ENCODE measurements at regions not wholly inside any gene's neighbourhood (a gene's known extent, or its start where the extent isn't known, plus 50 kb on each side); places are given as distances from the start of the nearest gene placed in this dataset.
A peak's percentile ranks its signal among the peaks of the same experiment; 100 is the strongest.

DNA sequence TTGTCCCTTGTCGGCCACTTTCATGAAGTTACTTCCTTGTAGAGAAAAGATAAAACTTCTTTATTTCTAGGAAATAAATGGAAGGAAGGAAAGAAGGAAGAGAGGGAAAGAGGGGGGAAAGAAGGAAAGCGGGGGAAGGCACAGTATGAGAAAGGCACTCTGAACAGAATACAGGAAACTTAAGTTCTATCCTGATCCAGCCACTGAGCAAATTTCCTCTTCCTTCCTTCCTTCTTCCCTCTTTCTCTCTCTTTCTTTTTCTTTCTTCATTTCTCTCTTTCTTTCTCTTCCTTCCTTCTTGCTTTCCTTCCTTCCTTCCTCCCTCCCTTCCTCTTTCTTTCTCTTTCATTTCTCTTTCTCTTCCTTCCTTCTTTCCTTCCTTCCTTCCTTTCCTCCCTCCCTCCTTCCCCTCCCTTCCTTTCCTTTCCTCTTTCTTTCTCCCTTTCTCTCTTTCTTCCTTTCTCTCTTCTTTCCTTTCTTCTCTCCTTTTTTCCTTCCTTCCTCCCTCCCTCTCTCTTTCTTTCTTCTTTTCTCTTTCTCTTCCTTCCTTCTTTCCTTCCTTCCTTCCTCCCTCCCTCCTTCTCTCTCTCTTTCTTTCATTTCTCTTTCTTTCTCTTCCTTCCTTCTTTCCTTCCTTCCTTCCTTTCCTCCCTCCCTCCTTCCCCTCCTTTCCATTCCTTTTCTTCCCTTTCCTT is 240.2 kb upstream of the BRINP1 start:
- DNase-seq, result no peak

DNA sequence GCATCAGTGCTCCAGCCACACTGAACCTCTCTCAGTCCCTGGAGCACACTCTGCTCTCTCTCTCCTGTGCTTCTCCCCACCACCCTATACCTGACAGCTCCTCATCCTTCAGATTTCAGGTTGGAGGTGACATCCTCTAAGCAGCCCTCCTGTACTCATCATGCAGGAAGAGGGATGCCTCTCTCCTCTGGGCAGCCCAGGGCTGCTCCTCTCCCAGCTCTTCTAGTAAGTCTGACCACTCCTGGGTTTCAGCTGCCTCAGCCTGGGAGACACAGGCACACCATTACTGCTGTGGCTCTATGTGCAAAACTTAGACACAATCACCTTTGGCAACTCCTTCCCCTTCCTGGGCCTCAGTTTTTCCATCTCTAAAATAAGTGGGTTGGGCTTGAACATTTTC is 232.4 kb upstream of the BRINP1 start:
- no peak for DNase-seq

DNA sequence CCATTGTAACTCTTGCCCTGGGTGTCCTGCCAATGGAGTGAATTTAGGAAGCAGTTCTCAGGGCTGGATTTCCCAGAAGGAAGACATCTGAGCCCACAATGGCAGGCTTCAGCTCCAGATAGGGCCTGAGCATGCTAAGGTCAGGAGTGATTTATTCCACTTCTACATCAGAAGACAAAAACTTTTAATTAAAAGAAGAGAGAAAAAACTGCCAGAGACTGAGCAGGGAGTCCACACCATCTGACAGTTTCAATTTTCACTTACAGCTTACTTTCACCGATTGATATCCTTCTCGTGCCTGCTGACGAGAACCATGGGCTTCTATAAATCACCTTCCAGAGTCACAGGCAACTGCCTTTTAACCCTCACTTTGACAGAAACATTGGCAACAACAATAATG is 228.3 kb upstream of the BRINP1 start:
- no peak for DNase-seq

DNA sequence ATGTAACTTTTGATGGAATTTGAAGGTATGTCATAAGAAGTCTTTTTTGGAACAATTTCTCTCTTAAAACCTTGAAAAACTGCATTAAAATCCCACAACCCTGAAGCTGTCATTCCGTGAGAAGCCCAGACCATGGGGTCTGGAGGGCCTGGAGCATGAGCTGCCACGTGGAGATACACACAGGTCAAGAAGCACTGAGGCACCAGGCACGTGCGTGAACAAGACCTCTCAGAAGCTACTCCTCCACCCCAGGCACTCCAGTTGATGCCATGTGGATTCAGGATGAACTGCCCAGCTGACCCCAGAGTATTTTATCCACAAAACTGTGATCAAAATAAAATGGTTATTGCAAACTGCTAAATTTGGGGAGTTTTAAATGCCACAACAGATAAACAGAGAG is 227.5 kb upstream of the BRINP1 start:
- no peak for DNase-seq

DNA sequence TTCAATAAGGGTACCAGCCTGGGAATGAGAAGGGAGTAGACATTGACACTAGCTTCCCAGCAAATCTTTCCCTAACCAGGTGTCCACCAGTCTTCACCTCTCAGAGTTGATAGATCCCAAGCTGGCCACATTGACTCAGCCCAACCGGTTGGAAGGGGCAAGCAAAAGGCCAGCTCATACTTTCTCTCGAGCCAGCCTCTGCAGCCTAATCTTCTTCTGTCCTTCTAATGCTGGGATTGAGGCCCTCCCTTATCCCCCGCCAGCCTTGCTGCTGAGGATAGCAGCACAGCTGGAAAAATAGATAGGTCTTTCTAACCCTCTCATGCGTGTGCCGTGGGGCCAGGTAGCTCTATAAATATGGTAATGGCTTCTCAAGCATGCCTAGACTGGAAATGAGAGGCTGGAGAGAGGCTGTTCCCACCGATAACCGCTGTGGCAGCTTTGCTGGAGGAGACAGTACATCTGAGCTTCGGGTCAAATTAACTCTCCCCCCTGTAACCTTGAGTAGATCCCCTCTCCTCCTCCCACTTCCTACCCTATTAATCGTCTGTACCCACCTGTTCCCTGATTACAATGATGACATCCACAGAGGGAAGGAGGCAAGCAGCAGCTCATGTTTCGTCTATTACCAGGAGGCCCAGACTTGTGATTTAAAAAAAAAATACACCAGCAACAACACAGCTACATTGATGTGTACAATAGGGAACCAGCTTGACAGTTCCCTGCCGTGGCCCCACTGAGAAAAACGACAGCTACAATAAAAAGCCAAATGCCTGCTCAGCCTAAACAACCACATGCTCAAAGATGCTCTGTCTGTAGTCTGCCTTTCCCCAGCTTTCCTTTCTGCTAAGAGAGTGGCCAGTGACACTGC is 219.9 kb upstream of the BRINP1 start:
- peak; percentile 38 to 85 (median 59) for DNase-seq

DNA sequence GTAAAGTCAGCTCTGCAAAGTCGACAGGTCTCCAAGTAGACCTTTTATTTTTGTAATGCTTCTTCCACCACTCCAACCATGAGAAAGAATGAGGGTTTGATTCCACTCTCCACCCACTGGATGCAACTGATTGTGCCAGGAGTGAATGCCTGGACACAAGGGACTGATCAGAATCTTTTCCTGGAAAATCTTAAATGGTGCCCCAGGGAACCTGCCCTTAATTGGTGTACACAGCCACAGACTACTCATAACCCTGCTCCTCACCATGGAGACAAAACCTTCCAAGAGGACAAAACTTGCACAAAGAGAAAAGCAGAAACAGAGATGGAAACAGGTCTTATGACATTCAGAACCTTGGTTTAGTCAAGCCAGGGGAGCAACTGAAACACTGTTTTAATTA is 208.6 kb upstream of the BRINP1 start:
- DNase-seq, result peak in 2 of 3 experiments; percentile 13 to 44

DNA sequence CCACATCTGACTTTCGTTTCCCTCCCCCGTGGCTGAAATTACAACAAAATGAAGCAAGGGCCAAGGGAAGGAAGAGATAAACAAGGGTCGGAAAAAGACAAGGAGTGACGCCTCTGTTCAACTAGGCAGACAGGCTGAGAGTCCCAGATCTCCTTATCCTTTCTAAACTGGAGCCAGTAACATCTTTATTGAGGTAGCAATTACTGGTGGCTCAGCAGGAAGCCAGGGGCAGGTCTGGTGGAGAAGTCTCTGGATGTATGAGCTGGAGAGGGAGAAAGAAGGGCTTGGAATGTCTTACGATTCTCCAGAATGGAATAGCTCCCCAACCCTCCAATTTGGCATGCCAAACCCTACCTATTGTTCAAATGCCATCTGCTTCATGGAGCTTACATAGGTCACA is 190.8 kb upstream of the BRINP1 start:
- no peak for DNase-seq

DNA sequence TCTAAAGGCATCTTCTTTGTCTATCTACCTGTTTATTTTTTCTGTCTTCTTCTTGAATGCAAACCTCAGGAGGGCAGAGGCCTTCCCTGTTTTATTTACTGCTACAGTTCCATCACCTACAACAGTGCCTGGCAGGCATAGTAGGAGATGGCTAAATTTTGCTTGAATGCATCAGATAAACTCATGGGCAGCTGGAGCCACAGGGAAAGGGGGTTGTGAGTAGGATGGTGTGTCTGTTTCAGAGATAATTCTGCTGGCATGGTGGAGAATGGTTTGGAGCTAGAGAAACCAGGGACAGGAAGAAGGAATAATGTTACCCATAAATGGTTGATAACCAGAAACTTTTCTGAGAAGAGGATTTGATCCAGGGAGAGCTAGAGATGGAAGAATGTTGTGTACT is 189.8 kb upstream of the BRINP1 start:
- DNase-seq, result no peak

DNA sequence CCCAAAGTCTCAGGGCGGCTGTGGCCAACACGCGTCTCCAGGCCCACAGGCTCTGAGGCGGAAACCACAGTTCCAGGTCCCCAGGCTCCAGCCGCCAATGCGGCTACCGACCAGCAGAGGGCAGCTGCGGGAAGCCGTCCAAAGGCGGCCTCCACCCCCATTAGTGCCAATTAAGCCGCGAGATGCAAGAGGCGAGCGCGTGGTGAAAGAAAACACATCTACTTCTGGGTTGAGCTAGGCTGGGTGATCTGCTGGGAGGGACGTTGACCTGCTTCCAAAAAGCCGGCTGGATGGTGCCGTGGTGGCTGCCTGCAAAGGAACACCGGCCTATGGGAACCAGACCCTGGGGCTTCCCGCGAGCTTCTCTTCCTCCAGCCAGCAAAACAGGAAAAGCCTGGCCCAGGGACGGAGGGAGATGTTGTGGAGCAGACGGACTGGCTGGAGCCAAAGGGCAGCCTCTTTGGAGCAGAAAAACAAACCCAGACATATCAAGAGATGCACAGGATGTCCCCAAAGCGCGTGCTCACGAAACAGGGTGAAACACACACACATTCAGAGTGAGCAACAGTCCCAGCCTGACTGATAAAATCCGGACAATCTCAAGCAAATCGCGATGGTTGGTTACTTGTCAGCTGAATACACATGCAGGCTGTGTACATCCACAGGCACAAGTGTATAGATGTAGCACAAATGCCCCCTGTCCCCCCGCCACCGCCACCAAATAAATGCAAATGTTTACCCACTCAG is 187.1 kb upstream of the BRINP1 start:
- peak; percentile 36 to 94 (median 88) for DNase-seq

DNA sequence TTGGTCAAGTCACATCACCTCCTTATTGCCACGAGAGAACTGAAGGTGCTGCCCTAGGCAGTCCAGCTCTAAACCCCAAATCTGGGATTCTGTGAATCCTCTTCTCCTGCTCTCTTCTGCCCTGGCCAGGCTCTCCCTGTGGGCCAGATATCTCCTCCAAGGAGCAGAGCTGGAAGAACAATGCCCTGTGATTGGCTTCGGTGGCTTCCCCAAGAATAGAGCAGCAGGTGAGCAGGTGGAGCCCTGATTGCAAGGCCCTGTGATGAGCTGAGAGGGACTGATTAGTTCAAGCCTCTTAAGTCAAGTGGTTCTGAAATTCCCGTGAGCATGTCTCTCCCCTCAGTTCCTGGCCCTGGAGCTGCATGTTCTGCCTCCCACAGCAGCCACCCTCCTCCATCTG is 175.3 kb upstream of the BRINP1 start:
- DNase-seq, result peak in 2 of 3 experiments; percentile 0 to 46

DNA sequence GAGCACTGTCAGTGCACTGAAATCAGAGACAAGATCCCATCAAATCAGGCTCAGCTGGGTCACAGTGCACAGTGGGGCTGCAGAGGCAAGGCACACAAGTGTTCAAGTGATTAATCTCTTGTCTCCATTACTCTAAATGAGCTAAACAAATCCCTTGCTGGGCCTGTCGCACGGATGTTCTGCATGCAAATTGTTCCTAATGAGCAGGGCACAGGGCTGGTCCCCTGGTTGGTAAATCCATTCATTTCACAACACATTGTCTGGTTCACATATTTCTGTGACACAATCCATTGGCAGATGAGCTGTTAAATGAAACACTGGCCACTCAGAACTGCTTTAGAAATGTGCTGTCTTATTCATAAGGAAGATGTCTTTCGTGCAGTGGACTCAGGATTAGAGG is 167.9 kb upstream of the BRINP1 start:
- no peak for DNase-seq

DNA sequence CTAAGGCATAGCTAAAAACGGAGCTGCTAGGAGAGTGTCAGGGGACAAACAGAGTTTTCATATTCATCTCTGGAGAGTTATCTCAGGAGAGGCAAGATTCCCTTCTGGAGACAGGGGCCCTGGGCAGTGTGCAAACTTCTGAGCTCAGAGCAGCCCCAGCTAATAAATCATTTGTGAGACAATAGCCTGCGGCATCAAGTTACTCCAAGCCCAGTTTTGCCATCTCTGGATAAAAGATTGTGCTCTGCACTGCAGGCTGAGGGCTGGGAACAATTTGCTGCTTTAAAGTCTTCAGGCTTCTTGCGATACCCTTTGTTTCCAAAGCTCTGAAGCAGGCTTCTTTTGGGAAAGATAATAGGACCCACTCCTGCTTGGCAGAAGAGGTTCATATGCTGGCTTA is 164.3 kb upstream of the BRINP1 start:
- peak; percentile 3 to 84 (median 68) for DNase-seq

DNA sequence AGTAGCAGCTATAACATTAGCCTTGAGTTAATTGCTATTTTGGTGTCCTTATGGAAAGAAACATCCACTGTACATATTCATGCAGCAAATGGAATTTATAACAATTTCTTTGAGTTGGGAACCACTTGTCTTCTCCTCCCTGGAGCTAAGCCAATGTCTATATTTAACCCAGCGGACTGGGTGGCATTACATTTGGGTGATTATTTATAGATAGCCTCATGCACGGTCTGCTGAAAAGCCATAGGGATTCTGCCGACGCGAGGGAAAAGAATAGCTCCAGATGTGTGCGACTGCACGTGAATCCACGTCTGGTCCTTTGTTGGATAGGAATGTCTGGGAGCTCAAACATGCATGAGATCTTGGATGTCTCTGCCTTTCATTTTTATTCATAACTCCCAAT is 157.5 kb upstream of the BRINP1 start:
- DNase-seq, result no peak

DNA sequence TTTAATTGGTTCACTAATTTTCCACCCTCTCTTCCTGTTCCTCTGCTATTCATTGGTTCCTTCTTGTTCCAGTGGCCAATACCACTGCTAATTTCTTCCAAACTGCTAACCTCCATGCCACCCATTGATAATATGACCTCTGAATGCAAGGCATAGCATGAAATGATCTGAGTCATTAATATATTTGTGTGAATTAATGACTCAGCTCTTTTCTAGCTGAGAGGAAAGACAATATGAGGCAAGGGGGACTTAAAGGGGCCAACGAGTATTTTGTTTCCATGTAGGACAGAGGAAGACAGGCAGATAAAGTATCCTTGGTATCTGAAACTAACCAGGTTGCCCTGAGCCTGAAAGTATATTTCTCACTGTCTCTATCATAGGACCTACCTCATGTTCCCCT is 154.3 kb upstream of the BRINP1 start:
- DNase-seq, result no peak

DNA sequence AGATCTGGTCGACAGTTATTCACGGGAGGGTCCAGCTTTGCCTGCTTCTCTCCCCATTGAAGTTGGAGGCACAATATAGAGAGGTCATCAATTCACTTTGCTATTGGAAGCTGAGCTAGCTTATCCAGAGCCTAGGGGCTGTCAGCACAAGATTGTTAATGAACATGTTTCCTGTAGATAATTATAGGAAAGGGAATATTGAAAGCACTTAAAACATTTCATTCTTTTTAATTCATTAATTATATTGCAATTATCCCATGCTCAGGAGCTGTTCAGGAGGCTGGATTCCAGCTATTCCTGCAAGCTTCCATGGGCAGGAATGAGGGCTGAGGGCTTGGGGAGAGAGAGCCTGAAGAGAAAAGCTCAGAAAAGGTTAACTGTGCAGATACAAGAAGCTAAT is 153.1 kb upstream of the BRINP1 start:
- DNase-seq, result peak in 2 of 3 experiments; percentile 17 to 74

DNA sequence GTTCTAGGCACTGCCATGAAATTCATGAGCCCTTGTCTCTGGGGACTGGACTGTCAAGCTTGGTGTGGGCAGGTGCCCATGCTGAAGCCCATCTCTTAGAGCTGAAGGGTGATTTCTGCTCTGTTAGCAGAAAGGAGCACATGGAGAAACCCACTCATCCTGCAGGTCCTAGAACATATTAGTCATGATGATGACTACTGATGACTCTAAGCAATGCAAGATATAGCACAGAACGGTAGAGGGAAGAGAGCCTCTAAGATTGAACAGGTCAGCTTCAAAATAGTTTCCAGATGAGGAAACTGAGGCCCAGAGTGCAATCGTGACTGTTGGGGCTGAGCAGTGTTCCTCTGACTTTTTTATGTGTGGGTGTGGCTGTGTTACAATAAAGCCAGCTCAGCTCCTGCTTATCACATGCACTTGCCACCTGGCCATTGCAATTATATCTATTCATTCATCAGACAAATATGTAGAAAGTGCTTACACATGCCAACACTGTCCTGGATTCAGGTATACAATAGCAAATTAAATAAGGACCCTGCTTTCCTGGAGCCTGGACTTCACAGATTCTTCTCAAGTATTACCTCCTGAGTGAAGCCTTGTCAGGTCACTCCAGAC is 140.2 kb upstream of the BRINP1 start:
- no peak for DNase-seq

DNA sequence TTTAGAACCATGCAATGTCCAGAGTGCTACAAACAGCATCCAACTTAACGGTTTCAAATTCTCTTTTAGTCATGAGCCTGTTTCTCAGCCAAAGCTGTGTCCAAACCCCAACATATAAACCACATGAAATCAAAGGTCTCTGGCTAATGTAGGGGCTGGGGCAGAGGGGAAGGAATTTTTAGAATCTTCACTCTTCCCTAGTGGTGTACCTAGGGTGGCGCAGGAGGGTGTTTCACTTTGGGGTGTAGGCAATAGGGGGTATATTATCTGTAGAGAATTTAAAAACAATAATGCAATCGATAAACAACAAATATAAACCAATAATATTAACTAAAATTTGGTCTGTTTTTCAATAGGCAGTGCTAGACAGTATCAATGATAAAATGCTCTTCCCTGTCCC is 132.1 kb upstream of the BRINP1 start:
- no peak for DNase-seq

DNA sequence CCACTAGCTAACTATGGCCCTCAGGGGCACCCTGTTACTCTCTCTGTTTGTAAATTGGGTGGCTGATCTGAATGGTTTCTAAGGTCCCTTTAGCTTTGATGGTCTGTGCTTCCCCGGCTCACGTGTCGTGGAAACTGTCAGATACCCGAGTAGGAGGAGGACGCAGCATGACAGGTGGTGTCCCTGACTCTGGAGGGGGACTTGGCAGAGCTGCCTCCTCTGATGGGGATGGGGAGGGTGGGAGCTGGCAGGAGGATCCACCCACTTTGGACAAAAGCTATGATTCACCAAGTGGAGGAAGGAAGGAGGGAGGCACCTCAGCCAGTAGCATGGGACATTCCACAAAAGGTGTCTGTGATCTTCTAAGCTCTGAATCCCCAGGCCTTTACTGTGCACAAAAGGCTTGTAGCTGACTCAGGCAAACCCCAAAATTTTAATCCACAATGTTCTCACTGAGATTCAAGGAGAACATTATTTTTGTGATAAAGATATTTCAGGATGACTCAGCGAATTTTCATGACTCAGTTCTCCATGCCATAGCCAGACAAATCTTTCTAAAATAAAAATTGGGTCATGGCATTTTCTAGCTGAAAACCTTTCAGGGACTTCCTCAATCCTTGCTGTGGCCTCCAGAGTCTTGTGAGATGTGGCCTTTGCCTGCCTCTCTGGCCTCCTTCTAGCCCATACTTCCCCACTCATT is 131.0 kb upstream of the BRINP1 start:
- no peak for DNase-seq

DNA sequence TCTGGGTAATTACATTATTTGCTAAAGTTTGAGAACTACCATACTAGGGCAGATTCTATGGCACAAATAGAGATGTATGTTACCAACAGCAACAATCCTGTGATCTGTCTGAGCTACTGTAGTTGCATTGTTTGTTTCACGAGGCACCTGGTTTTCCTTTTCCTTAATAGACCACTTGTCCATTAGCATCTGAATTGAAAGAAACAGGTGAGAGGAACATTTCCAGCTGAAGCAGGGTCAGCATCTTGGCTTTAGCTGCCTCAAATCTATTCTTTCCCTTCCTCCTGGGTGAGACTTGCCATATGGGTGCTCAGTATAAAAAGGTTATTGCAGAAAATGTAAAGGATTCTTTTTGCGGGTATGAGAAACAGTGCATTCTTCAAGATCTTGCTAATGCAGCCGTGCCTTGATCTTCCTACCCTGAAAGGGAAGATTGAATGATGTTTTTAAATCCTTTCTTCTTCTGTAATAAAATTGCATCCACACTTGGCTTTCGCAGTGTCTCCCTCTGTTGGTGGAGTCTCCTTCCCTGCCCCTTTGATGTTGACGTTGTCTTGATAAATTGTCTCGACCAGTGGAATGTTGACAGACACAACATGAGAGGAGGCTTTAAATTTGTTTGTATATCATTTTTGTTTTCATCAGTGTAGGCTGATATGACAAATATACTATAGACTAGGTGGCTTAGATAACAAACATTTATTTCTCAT is 118.0 kb upstream of the BRINP1 start:
- peak in 2 of 3 experiments; percentile 50 to 77 for DNase-seq

DNA sequence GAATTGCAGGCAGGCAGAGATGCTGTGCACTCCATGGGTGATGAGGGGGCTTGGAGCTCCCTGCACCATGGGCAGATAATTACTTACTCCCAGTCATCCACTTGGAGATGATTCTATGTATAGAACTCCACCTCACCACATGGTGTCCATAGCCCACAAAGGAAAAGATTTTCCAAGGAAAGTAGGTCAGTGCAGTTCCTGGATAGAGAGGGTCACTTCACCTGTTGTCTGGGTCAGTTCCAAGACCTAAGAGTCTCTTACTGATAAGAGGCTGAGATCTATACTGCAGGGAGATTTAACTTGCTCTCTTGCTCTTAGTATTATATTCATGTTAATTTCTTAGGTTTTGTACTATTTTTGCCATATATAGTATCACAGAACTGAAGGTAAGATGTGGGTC is 113.9 kb upstream of the BRINP1 start:
- peak in 1 of 3 experiments; percentile 37 for DNase-seq

DNA sequence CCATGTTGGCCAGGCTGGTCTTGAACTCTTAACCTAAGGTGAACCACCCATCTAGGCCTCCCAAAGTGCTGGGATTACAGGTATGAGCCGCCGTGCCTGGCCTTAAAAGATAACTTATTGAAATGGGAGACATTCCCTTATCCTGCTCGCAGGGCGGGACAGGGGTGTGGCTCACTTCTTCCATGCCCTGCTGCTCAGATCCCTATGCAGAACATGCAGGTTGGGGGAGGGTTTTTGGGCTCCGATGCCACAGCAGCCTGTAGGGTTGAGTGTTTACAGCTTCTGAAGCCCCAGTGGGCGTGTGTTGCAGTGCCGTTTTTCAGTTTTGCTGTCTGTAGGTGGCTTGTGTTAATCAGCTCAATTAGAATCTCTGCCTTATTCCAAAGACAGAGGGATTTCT is 108.0 kb upstream of the BRINP1 start:
- DNase-seq, result no peak

DNA sequence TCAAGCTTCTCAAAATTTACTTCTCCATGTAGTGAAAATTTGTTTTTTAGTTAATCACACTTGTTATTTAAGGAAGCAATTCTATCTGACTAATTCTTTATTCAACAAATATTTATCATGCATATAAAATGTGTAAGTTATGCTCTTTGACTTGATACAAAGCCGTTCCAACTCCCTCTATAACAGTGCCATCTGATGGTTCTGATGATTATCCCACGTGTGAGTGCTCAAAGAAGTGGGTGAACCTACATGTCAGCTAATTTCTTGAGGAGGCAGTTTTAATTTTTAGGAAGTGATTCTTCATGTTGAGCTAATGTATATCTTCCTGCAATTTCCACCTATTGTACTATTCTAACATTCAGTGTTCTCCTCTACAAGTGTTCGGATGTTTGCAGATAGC is 88.8 kb upstream of the BRINP1 start:
- DNase-seq, result peak in 1 of 3 experiments; percentile 11
